Glutamatergic neuron (in vitro differentiated cells): ENCODE measurements at regions not wholly inside any gene's neighbourhood (a gene's known extent, or its start where the extent isn't known, plus 50 kb on each side); places are given as distances from the start of the nearest gene placed in this dataset.

Experiments used
- DNase-seq: peaks from one replicate; pipeline ENCODE4 v3.0.0; 2022
- H3K27ac Mint-ChIP-seq: one replicate; pipeline ENCODE4 v1.8.0; 2020; ENCODE audit warnings: mild to moderate bottlenecking, mixed read lengths, inconsistent platforms; ENCODE audit not compliant: unreplicated experiment
- H3K27me3 Mint-ChIP-seq: one replicate; pipeline ENCODE4 v1.8.0; 2020; ENCODE audit warnings: mild to moderate bottlenecking, moderate library complexity, mixed read lengths, inconsistent platforms; ENCODE audit not compliant: unreplicated experiment
- H3K36me3 Mint-ChIP-seq: one replicate; pipeline ENCODE4 v1.8.0; 2020; ENCODE audit warnings: mild to moderate bottlenecking, mixed read lengths, inconsistent platforms; ENCODE audit not compliant: unreplicated experiment
- H3K4me1 Mint-ChIP-seq: one replicate; pipeline ENCODE4 v1.8.0; 2020; ENCODE audit warnings: mild to moderate bottlenecking, low read depth, mixed read lengths, inconsistent platforms; ENCODE audit not compliant: unreplicated experiment
- H3K4me3 Mint-ChIP-seq: one replicate; pipeline ENCODE4 v1.8.0; 2020; ENCODE audit warnings: mild to moderate bottlenecking, mixed read lengths, inconsistent platforms; ENCODE audit not compliant: unreplicated experiment
- H3K9me3 Mint-ChIP-seq: one replicate; pipeline ENCODE4 v1.8.0; 2020; ENCODE audit warnings: mild to moderate bottlenecking, moderate library complexity, mixed read lengths, inconsistent platforms; ENCODE audit not compliant: unreplicated experiment
- TF ChIP-seq, protein P1 (sequence below): fragments of 200-600 bp; sonication (generic); IDR thresholded peaks from one replicate; pipeline ENCODE4 v1.5.0; 2021; ENCODE audit not compliant: partially characterized antibody, unreplicated experiment

DNA sequence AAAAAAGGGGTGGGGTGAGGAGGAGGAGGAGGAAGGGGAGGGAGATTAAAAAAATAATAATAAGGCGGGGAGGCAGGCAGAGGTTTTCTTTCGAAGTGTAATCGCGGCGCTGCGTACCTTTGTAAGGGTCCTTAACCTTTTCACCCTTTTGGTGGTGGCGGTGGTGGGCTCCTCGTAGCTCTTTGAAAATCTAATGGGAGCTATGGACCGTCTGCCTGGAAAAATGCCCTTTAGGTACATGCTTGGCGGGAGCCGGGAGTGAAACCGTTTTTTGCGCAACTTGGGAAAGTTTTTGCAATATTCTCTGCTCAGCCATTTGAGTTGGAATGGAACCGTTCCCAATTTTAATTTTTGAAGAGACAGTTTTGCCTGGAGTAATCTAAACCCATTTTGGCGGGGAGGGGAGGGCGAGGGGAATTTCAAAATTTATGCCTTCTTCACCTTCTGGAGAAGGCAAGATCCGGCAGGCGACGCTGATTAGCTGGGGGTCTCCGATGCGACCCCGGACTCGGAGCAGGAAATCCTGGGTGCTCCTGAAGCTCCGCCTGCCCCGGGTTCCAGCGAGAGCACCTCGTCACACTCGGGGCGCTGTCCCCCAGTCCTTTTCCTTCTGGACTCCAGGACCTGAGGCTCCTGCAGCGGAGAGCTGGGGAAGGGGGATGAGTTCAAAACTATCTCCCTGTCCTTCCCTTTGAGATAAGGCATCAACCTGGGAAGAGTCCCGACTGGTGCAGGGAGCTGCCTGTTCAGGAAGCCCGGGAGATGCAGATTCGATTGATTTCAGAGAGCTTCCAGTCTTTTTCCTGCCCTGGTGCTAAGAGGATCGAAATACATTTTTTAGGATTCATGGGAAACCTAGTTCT lies 74.6 kb upstream of the TBX5 start:
- Mint-ChIP-seq H3K9me3 (peaks cover 8% of the 10 kb centered on the region), H3K4me3 (peak overlapping the region; percentile 69)

DNA sequence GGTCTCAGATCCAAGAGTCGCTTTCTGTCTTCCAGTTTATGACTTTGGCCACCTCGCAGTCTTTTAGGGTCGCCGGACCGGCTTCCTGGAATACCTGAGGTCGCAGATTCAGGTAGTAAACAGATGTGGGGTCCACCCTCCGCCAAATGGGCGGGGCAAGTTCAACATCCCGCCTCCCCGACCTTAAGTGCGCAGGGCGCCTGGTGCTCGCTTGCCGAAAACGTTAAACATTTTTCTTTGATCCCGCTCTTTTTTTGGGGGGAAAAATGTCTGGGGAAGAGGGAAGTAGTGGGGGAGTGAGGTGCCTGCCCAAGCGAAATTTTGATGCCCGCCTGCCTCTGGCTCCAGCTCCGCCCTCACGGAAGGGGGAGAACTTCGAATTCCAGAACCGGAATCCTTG lies 73.9 kb upstream of the TBX5 start:
- DNase-seq = no peak
- H3K36me3 Mint-ChIP-seq = no peaks in the 10 kb centered on the region
- H3K4me3 Mint-ChIP-seq = peak overlapping the region; percentile 69
- H3K9me3 Mint-ChIP-seq = peaks cover 8% of the 10 kb centered on the region
- peak overlapping the region; percentile 28 for H3K27ac Mint-ChIP-seq
- TF ChIP-seq, protein P1, sequence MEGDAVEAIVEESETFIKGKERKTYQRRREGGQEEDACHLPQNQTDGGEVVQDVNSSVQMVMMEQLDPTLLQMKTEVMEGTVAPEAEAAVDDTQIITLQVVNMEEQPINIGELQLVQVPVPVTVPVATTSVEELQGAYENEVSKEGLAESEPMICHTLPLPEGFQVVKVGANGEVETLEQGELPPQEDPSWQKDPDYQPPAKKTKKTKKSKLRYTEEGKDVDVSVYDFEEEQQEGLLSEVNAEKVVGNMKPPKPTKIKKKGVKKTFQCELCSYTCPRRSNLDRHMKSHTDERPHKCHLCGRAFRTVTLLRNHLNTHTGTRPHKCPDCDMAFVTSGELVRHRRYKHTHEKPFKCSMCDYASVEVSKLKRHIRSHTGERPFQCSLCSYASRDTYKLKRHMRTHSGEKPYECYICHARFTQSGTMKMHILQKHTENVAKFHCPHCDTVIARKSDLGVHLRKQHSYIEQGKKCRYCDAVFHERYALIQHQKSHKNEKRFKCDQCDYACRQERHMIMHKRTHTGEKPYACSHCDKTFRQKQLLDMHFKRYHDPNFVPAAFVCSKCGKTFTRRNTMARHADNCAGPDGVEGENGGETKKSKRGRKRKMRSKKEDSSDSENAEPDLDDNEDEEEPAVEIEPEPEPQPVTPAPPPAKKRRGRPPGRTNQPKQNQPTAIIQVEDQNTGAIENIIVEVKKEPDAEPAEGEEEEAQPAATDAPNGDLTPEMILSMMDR = no peak
- H3K4me1 Mint-ChIP-seq = peaks cover 3% of the 10 kb centered on the region
- H3K27me3 Mint-ChIP-seq = peaks cover 20% of the 10 kb centered on the region

More for the DNA sequence above, 74.6 kb upstream of the TBX5 start:
- Mint-ChIP-seq H3K36me3 (no peaks in the 10 kb centered on the region), H3K27me3 (peaks cover 20% of the 10 kb centered on the region), H3K27ac (no peak overlapping the region), H3K4me1 (peaks cover 3% of the 10 kb centered on the region)
- DNase-seq = no peak
- TF ChIP-seq, protein P1 = no peak

DNA sequence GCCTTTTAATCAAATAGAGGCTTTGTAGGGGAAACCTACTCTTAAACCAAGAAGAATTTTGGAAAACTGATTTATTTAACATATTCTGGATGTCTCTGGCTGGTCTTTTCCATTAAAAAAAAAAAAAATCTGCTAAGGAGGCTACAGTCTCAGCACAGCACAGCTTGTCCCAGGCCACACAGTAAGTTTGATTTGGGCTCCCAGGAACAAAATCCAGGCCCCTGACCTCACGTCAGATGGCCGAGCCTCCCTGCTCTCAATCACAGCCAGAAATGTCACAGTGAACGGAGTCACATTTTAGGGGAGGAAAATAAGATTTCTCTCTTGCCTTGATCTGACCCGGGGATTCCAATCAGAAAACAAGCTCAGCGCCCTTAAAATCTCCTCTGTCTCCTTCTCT lies 72.9 kb upstream of the TBX5 start:
- Mint-ChIP-seq H3K9me3 (peaks cover 8% of the 10 kb centered on the region), H3K27me3 (peaks cover 20% of the 10 kb centered on the region), H3K4me1 (peaks cover 3% of the 10 kb centered on the region), H3K27ac (no peak overlapping the region), H3K36me3 (no peaks in the 10 kb centered on the region), H3K4me3 (no peak overlapping the region)
- no peak for DNase-seq
- TF ChIP-seq, protein P1 = no peak

DNA sequence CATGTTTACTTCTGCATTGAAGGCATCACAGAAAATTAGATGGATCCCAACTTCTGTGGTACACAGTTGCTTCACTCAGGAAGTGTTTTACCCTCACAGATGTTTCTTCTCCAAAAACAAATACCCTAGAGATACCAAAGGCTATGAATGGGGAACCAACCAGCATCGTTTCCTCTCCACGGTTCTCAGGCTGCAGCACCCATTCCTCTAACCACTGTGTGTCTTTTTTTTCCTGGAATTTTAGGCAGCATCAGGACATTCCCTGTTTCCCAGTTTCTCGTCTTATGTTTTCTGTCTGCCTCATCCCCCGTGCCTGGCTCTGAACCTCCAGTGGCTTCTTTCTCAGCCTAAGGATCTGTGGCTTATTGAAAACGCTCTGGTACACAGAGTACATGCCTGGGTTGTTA lies 72.0 kb upstream of the TBX5 start:
- Mint-ChIP-seq H3K36me3 (no peaks in the 10 kb centered on the region), H3K27ac (no peak overlapping the region), H3K27me3 (peaks cover 20% of the 10 kb centered on the region)

DNA sequence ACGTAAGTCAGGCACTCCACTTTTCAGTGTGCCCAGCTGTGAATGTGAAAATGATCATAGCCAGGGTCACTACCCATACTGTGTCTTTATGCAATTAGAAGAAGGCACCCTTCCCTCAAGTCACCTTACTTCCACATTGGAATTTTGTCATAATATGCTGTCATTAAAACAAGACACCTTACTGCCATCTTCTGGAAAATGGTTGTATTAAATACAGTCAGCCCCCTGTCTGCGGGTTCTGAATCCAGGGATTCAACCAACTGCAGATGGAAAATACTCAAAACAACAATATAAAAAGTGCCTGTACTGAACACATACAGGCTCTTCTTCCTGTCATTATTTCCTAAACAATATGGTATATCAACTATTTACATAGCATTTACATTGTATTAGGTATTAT lies 70.2 kb upstream of the TBX5 start:
- Mint-ChIP-seq H3K4me3 (no peak overlapping the region), H3K27me3 (peaks cover 11% of the 10 kb centered on the region), H3K9me3 (peaks cover 6% of the 10 kb centered on the region), H3K4me1 (peaks cover 3% of the 10 kb centered on the region), H3K36me3 (no peaks in the 10 kb centered on the region), H3K27ac (no peak overlapping the region)
- DNase-seq = no peak
- TF ChIP-seq, protein P1 = peak; percentile 12

More for the DNA sequence above, 72.0 kb upstream of the TBX5 start:
- TF ChIP-seq, protein P1 = no peak
- Mint-ChIP-seq H3K4me1 (peaks cover 3% of the 10 kb centered on the region), H3K9me3 (peaks cover 8% of the 10 kb centered on the region), H3K4me3 (no peak overlapping the region)
- DNase-seq = no peak
